ENCODE measurements at regions not wholly inside any gene's neighbourhood (a gene's known extent, or its start where the extent isn't known, plus 50 kb on each side); places are given as distances from the start of the nearest gene placed in this dataset.

GRCh38 chr12:94037444-94037843, 110.9 kb upstream of the PLXNC1 start:
- TF ChIP-seq CTCF (conservative IDR thresholded peaks at IDR 0.05; ENCODE audit: low read length) (no peak), EZH2phosphoT487 (IDR thresholded peaks at IDR 0.05; ENCODE audit: borderline replicate concordance) (no peak)

All from Loucy (cell line).